Eye (tissue), 1 donor: ENCODE measurements at regions not wholly inside any gene's neighbourhood (a gene's known extent, or its start where the extent isn't known, plus 50 kb on each side); places are given as distances from the start of the nearest gene placed in this dataset.
"Not testable (repeated sequence)": the region's sequence is repeated elsewhere in the genome, so short reads cannot be mapped to it uniquely, and the experiment has no call there.

Experiments used
- DNase-seq: peaks from one replicate; pipeline ENCODE4 v3.0.0-alpha.2; 2015

GRCh38 chr2:31735716-31736115 is 155.0 kb upstream of the SRD5A2 start:
- DNase-seq: no peak

- peak; percentile 0 for DNase-seq
These were observed 148.8 kb upstream of the SRD5A2 start for GRCh38 chr2:31729442-31730092.

- no peak for DNase-seq
These were observed 148.3 kb upstream of the SRD5A2 start for GRCh38 chr2:31729065-31729439.

GRCh38 chr2:31728406-31729064 is 147.8 kb upstream of the SRD5A2 start:
- no peak for DNase-seq

DNA sequence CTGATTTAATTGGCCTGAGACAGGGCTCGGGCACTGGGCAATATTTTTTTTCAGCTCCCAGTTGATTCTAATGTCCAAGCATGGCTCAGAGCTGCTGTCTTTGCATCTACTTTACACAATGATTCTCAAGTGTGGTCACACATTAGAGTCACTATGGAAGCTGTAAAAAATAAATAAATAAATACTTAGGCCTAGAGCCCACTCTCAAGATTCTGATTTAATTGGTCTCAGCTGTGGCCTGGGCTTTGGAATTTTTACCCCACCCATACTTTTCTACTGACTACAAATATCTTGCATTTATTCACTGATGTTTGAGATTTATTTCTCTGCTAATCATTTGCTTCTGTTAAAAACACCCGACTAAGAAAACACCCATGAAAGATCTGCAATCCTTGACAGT is 145.7 kb upstream of the SRD5A2 start:
- DNase-seq: no peak

DNA sequence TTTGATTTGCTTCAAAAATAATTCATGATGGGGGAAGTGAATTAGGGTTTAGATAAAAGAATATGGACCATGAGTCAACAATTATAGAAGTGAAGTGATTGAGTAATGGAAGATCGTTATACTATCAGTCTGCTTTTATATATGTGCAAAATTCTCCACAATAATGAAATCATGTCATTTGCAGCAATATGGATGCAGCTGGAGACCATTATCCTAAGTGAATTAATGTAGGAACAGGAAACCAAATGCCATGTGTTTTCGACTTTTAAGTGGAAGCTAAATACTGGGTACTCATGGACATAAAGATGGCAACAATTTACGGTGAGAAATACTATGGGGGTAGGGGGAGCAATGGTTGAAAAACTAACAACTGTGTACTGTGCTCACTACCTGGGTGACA is 144.7 kb upstream of the SRD5A2 start:
- DNase-seq: no peak

GRCh38 chr2:31711737-31712136 is 131.0 kb upstream of the SRD5A2 start:
- DNase-seq: no peak

GRCh38 chr2:31710121-31710520 is 129.4 kb upstream of the SRD5A2 start:
- no peak for DNase-seq

DNA sequence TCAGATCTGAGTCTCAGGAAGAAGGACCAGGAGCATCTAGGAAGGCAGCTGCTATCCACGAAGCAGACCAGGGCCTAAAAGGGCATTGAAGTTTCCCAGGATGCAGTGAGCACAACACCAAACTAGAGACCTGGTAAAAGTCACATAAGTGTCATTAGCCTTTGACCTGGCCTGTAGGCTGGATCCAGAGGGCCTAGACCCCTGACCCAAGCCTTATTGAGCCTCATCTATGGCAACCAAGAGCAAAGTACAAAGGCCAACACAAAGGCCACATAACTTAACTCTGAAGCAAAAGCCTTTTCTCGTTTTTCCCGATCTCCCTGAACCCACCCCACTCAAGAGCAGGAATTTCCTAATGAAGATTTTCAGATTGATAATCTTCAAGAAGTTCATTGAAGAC is 127.3 kb upstream of the SRD5A2 start:
- DNase-seq: no peak

DNA sequence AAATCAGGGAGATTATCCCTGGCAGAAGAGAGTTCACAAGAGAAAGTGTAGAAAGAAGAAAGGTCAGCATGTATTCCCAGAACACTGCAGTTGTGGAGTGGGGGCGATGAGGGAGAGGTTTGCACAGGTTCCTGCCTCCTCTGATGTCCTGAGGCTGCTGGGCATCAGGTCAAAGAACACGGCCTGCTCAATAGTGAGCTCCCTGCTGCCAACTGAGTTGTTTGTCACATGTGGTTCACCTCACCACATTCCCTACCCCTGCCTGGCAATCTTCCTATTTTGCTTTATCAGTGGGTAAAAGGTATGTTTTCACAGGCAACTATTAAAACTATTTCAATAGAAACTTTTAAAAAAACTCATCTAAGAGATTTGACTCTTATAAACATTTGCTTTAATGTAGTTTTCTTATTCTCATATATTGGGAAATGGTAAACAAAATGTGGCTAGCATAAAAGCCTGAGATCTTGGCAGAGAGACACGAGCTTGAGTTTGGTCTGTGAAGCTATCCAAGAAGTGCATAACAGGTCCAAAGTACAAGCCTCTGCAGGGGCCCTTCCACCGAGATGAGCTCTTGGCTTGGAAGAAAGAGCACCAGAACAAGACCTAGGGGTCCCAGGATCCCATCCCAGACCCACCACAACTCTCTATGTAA is 123.9 kb upstream of the SRD5A2 start:
- DNase-seq: no peak

DNA sequence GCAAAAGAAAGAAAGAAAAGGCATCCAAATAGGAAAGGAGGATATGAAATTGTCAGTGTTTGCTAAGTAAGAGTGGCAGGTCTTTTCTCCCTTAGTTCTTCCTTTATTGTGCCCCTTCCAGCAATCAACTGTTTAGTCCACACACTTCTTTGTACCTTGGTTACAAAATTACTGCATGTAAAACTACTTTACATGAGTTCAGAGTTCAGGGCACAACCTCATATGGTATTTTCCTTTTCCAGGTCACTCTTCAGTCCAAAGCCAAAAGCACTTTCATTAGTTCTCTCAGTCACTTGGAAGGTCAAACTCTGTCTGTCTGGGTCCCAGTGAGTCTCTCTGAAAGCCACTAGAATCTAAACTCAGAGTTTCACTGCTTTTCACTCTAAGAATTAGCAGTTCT is 122.5 kb upstream of the SRD5A2 start:
- no peak for DNase-seq

DNA sequence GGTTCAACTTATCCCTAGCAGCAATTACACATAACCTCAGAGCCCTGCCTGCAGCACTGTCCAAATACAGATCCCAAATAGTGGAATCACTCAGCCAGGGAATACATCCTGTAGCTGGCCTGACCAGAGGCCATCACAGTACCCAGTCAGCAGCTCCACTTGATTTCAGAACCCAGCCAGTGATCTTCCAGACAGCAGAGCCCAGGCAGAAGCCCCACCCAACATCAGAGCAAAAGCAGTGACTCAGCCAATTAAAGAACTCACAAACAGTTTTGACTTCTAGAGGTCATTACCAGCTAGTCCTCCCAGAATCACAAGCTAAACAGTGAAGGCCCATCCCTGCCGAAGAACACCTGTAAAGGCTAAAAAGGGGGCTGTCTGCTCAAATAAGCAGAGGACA is 118.0 kb upstream of the SRD5A2 start:
- DNase-seq: no peak

DNA sequence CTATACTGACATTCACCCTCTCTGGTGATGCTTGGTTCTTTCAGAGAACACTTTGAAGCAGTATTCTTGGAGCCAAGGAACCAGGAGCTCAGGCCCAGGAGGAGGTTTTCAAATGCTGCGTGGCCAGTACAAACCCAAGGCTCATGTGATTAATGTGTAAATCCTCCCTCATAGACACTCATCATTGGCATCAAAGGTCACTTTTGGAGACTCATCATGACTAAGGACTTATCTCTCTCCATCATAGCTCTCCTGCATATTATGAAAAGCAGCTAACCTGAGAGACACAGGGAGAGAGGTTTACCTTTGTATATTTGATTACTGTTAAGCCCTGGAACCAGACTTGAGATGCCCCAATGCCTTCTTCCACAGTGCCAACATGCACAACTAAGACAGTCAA is 115.3 kb upstream of the SRD5A2 start:
- DNase-seq: no peak

- DNase-seq: no peak
These were observed 113.7 kb upstream of the SRD5A2 start for GRCh38 chr2:31694444-31694843.

GRCh38 chr2:31693882-31694281 is 113.1 kb upstream of the SRD5A2 start:
- peak; percentile 1 for DNase-seq

GRCh38 chr2:31688282-31688681 is 107.5 kb upstream of the SRD5A2 start:
- peak; percentile 1 for DNase-seq

DNA sequence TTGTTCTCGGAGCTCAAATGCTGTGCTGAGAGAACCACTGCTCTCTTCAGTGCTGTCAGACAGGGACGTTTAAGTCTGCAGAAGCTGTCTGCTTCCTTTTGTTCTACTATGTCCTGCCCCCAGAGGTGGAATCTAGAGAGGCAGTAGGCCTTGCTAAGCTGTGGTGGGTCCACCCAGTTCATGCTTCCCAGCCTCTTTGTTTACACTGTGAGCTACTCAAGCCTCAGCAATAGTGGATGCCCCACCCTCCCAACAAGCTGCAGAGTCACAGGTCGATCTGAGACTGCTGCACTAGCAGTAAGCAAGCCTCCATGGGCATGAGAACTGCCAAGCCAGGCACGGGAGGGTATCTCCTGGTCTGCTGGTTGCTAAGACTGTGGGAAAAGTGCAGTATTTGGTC is 102.8 kb upstream of the SRD5A2 start:
- not testable (repeated sequence) for DNase-seq

DNA sequence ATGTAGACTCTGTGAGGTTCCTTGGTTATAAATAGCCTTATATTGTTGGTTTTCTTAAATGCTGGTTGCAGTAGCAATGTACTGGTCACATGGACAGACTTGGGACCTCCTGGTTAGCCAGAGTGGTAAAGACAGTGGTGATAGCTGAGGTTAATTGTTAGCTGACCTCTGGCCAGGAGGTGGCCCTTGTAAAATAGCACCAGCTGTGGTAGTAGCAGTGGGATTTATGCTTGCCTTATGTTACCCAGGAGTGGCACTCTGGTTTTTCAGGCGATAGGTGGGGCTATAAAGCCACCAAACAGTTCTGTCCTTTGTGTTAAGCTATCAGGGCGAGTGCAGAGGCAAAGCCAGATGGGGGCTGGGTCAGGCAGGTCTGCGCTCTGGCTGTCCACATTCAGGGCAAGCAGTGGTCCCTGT is 94.8 kb upstream of the SRD5A2 start:
- DNase-seq: no peak

GRCh38 chr2:31674446-31674845 is 93.7 kb upstream of the SRD5A2 start:
- DNase-seq: no peak

GRCh38 chr2:31666878-31667277 is 86.1 kb upstream of the SRD5A2 start:
- no peak for DNase-seq

DNA sequence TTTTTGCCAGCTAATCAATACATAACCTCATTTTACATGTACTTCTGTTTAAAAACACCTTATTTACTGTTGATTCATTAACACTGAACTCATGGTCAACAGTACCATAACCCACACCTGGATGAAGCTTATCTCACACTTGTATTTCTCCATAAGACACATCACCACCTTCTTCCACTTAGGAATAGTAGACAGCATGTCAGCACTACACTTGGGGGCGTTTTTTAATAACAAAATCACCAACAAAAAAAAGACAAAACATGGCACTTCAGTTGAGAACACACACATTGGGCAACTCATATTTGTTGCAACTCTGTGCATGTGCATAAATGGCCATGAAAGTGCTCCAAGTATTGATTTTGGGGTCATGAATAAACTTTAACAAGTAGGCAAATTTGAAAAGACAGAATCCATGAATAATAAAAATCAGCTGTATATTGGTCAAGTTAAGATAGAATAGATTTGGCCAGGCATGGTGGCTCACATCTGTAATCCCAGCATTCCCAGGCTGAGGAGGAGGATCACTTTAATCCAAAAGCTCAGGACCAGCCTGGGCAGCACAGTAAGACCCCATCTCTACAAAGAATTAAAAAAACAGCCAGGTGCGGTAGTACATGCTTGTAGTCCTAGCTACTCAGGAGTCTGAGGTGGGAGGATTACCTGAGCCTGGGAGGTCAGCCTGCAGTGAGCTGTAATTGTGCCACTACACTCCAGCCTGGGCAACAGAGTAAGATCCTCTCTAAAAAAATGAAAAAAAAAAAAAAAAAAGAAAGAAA is 84.4 kb upstream of the SRD5A2 start:
- no peak for DNase-seq

GRCh38 chr2:31660812-31661335 is 80.1 kb upstream of the SRD5A2 start:
- no peak for DNase-seq

DNA sequence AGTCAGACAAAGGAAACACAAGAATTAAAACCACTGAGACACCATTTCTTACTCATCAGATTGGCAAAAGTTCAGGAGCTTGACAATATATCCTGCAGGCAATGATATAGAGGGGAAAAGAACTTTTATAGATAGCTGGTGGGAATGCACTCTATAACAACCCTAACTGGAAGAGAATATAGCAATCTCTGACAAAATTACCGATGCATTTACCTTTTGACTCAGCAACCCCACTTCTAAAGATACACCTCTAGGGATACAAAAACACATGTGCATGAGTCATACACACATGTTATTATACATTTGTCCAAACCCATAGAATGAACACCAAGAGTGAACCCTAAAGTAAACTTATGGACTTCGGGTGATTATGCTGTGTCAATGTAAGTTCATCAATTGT is 79.4 kb upstream of the SRD5A2 start:
- no peak for DNase-seq
